Glomerular visceral epithelial cell (primary cell): ENCODE measurements at regions not wholly inside any gene's neighbourhood (a gene's known extent, or its start where the extent isn't known, plus 50 kb on each side); places are given as distances from the start of the nearest gene placed in this dataset.
"Not testable (repeated sequence)": the region's sequence is repeated elsewhere in the genome, so short reads cannot be mapped to it uniquely, and the experiment has no call there.

Experiments
- DNase-seq: peaks from one replicate; pipeline ENCODE4 v3.0.0-alpha.2; 2016; ENCODE audit errors: extremely low spot score

DNA sequence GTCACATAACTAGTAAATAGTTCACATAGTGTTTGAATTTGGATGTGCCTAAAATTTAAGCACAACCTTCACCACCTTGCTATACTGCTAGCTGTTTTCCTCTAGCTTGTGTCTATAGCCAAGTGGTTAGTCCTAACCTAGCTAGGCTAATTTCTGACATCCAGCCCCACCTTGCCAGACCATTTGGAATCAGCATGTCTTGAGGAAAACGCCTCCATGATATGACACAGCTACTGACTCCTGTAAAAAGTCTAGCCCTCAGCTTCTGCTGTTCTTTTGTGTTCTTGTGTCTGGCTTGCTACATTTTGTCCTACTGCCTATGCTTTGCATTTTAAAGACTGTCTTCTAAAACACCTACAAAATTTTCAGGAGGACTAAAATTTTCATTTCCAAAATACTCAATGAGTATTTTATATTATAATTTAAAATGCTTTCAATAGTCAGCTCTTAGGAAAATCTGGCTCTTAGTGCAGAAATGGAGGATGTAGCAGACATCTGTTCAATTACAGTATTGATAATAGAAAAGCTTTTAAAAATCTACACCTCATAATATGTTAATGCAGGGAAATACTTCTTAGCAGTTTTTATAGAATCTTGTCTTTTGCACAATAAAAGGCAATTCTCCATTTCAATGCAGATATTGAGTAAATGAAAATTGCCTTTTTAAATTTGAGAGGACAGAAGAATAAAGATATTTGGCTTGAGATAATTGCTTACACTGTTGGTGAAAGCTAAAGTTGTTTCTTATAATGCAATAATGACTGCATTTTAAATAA is 160.8 kb upstream of the APP start:
- DNase-seq: no peak

DNA sequence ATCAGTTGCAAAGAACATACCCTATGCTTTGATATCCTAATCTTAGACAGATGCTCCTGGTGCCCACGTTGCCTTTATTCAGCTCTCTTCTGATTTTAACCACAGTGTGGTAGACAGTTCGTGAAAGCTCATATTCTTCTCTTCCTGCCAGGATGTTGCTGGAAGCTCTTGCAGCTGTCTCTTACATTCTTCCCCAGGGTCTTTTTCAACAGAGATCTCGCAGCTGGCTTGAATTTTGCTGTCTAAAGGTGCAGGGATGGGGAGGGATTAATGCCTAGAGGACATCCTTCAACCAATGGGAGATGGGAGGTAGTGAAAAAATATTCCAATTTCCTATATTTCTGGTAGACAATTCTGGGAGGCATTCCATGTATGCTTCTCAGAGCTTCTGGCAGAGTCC is 150.0 kb upstream of the APP start:
- no peak for DNase-seq

DNA sequence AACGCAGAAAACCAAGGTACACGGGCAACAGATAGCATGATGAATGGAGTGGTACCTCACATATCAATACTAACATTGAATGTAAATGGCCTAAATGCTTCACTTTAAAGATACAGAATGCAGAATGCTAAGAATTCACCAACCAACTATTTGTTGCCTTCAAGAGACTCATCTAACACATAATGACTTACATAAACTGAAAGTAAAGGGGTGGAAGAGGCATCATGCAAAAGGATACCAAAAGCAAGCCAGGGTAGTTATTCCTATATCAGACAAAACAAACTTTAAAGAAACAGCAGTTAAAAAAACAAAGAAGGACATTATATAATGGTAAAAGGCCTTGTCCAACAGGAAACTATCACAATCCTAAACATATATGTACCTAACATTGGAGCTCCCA is 137.1 kb upstream of the APP start:
- DNase-seq: no peak

DNA sequence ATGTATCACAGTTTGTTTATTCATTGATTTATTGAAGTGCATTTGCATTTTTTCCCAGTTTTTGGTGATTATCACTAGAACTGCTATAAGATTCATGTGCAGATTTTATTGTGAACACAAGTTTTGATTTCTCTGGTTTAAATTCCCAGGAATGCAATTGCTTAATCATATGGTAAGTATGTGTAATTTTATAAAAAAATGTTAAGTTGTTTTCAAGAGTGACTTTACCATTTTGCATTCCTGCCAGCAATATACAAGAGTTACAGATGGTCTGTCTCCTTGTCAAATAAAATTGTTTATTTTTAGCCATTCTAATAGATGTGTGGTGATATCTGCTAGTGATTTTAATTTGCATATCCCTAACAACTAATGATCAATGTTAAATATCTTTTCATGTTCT is 127.3 kb upstream of the APP start:
- no peak for DNase-seq

DNA sequence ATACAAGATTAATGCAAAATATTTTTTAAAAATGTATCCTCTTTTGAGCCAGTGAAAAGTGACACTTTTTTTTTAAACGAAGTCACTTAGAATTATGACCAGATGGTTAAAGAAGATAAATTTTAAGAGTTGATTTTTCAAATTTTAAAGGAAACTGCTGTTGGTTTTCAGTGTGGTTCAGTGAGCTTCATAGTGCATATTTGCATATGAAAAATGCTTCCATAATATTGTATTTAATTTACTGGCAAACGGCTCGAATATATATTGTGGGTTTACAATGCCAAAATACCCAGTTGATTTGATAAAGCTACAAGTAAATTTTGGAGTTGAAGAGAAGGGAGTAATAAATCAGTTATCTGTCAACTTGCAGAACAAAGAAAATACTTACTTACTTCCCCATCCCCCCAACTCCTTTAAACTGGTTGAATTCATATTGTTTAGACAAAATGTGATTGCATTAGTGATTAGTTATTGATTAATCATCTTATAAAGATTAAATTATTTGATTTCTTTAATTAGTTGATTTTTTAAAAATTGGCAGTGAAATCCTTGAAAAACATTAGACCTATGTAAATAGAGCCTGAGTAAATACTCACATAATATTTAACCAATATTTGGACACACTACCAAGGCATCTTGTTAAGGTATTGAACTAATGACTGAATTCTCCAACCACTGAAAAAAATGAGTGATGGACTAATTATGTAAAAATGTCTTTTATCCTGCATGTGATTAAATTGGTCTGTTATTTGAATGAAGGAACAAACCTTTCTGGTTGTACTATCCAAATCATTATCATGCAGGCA is 122.8 kb upstream of the APP start:
- DNase-seq: no peak

DNA sequence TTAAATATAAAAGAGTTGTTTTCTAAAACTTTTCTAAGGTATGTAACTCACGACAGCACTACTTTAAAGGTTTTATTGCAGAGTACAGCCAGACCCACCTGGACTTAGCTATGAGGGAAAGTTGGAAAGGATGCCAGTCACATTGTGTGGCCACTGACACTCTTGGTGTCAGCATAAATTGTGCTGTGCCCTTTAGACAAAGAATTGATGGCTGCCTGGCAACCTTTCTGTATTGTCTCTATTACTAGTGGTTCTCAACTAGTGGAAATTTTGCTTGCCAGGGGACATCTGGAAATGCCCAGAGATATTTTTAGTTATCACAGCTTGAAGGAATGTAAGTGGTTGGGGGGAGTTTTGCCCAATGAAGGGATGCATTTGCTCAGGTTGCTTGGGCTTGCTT is 117.5 kb upstream of the APP start:
- DNase-seq: no peak

DNA sequence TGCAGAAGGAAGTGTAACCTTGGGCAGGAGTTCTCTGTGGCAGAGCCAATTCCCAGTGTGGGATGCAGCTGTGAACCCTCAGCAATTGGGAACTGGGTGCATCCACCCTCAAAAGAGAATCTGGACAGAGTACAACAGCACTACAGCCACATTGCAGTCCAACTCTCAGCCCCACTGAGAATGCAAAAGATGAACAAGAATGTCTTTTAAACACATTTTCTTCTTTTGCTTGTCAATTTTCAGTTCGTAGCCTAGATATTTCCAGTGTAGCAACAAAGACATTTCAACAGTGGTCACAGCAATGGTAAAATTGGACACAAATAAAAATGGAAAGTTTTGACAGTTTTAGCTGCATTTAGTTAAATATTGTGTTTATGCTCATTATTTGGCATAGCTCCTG is 114.0 kb upstream of the APP start:
- no peak for DNase-seq

DNA sequence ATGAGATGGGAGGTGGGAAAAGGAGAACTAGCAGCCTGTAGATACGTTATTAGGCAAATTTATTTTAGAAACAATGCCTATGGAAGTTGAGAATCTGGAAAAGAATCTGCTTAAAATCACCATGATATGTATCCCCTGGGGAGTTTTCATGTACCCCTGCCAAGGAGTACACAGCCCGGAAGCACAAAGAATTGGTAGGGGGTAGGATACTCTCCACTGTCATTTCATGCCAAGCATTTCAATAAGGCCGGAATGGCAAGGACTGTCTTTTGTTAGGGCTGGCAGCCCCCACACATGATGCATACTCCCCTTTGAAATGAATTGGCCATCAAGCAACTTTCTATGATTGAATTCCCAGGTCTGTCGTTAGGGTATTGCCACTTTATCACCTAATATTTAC is 111.5 kb upstream of the APP start:
- no peak for DNase-seq

DNA sequence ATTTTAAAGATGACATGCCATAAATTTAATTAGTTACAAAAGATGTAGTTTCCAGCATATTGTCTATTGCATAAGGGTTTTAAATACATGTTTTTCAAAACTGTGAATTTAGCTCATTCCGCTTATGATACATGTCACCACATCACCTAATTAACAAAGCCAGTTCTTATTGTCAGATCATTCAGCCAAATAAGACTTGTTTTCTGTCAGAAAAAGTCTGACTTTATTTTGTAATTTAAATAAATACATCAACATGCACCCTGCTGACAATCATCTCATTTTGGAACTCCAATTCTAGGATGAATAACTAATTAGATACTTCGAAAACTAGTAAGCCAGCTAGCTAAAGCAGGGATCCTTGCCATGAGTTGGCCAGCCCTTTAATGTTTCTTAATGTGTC is 110.9 kb upstream of the APP start:
- DNase-seq: no peak

DNA sequence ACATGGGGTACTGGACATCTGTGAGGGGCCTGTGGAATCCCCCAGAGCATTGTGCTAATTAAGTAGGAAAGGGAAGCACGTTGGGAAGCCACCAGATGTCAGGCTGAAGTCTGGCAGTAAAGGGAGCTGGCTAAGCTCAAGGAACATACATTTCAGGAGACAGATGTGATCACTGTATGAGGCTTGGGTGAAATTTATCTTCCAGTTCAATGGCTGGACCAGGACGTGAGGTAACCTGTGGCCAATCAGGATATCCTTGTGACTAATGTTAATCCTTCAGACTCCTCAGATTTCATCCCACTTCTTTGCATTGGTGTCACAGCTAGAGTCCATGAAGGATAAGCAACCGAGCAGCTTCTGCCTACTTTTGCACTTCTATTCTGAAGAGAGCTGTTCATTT is 110.2 kb upstream of the APP start:
- DNase-seq: peak; percentile 2

DNA sequence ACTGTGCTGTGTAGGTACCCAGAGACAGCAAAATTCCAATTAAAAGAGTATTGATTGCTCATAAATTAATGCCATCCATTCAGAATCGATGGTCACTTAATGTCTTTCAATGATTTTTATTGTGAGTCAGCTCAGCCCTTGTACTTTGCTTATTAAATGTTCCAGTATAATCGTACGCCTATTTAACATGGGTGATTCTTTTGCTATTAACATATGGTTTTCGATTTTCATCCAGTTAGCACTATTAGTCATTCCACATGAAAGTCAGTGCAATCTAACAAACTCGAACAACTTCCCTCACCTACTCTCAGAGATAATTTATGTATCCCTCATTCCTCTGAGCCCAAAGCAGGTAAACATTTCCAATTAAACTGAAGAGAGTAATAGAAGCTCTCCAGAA is 109.6 kb upstream of the APP start:
- no peak for DNase-seq

DNA sequence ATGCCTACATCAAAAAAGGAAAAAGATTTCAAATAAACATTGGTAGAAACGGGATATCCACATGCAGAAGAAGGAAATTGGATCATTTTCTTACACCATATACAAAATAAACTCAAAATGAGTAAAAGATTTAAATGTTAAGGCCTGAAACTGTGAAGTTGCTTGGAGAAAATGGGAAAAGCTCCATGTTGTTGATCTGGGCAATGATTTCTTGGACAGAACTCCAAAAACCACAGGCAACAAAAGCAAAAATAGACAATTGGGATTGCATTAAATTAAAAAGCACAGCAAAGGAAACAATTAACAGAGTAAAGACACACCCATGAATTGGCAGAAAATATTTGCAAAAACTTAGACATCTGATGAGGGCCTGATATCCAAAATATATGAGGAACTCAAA is 105.2 kb upstream of the APP start:
- DNase-seq: no peak

DNA sequence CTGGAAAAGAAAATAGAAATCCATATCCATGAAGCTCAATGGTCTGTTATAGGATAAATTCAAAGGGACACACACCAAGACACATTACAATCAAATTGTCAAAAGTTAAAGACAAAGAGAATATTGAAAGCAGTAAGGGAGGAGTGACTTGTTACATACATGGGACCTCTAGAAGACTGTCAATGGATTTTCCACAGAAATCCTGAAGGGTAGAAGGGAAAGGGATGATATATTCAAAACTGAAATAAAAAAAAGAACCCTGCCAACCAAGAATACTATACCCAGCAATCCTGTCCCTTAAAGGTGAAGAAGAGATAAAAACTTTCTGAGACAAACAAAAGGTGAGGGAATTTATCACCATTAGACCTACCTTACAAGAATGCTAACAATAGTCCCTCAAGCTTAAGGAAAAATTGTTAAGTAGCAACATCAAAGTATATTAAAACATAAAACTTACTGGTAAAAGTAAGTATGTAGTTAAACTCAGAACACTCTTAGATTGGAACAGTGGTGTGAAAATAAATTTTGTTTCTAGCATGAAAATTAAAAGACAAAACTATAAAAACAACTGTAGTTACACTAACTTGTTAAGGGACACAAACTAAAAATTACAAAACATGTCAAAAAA is 103.2 kb upstream of the APP start:
- DNase-seq: no peak

DNA sequence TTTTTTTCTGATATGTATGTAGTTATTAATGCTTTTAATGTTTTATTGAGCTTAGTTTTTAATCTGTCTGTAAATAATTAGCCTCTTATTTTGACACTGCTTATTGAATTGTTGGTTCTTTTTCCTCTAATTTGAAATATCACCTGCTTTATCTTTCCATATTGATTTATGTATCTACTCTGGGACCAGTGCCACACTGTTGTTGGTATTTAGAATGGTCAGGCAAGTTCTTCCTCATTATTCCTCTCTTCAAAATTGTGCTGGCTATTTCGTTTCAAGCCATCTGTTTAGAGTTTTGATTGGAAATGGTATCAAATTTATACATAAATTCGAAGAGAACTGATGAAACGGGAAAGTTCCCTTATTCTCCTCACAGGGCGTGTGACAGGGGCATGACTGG is 96.8 kb upstream of the APP start:
- no peak for DNase-seq

DNA sequence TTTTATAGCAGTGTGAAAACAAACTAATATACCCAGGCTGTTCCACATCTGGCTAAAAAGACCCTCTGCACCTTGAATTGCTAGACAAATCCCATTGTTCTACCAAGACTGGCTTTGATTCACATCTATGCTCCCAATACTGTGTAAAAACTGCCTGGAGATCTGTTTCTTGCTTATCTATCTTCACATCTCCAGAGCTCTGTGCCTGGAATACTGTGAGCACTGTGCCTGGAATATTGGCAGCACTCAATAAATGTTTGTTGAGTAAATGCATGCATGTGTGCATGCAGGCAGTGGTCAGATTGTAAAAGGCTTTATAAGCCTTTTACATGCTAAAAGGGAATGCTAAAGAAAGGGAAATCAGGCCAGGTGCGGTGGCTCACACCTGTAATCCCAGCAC is 75.5 kb upstream of the APP start:
- no peak for DNase-seq

DNA sequence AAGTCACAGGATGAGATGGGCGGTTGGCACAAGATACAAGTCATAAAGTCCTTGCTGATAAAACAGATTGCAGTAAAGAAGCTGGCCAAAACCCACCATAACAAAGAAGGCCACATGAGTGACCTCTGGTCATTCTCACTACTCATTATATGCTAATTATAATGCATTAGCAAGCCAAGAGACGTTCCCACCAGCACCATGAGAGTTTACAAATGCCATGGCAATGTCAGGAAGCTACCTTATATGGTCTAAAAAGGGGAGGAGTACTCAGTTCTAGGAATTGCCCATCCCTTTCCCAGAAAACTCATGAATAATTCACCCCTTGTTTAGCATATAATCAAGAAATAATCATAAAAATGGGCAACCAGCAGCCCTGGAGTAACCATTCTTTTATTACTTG is 74.9 kb upstream of the APP start:
- DNase-seq: no peak

DNA sequence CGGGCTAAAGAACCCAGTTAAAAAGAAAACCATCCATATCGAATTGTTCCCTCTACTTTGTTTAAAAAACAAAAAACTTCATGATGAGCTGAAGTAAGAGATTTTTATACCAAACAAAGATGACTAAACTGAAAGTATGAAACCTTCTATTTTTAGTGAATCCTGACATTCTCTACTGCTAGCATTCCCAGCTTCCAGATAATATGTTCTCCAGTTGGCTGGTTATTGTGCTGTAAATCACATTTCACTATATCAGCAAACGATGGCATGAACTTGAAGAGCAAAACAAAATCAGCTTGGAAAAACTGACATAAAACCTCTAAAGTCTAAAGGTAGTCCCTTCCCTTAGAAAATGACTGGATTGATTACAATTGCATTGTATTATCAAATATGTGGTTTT is 68.1 kb upstream of the APP start:
- no peak for DNase-seq

DNA sequence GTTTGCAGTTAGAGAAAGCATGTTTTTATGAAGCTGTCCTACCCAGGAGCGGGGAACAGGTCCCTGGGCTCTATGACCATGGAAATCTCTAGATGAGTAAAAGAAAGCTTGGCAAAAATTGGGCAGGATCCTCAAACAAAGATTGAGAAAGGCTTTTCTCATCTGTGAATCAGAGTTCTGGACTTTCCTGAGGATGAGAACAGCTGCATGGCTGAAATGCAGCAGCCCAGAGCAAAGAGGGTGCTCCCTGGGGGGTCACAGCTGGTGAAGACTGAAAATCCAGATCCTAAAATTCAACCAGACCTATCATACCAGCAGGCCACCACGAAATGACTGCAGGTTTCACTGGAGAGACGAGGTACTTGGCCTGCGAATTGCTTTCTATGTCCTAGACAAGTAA is 65.7 kb upstream of the APP start:
- DNase-seq: peak; percentile 17

DNA sequence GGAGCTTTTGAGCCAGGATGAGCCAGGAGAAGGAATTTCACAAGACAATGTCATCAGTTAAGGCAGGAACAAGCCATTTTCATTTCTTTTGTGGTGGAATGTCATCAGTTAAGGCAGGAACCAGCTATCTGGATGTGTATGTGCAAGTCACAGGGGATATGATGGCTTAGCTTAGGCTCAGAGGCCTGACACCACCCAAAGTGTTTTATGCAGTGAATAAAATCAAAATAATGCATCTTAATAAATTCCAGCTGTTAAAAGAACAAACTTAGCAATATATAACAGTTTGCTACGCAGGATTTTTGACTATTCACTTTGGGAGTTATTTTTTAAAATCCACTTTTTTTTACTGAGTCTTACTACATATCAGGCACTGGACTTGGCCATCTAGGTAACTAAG is 62.7 kb upstream of the APP start:
- not testable (repeated sequence) for DNase-seq

DNA sequence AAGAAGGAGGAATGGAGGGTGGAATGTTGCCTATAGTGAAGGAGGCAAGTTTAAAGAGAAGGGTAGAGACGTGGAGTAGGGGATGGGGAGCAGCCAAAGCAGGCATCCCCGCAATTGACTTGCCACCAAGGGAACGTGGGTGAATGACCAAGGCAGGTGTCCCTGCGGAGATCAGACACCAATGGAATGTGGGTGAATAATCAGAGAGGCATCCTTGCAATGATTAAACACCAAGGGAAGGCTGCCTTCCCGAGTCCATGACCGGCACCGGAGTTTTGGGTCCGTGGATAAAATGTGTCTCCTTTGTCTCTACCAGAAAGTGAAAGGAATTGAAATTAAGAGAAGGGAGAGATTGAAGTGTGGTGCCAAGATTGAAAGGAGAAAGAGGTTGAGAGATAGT is 61.9 kb upstream of the APP start:
- DNase-seq: peak; percentile 31

DNA sequence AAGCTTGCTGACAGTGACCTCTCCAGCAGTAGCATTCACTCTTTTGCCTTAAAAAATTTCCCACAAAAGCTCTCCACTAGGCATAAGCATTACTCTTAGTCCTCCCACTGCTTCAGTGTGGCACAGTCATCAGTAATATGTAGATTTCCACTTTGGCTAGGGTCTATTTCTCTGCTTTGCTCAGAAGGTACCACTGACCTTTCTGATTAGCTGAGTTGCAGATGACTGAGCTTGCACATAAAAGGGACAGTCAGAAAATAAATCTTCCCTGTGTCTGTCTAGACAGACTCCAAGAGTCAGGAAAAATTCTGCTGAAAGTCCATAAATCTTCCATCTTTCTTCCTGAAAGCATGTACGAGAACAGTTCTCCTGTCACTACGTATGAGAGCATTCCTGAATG is 56.6 kb upstream of the APP start:
- no peak for DNase-seq

DNA sequence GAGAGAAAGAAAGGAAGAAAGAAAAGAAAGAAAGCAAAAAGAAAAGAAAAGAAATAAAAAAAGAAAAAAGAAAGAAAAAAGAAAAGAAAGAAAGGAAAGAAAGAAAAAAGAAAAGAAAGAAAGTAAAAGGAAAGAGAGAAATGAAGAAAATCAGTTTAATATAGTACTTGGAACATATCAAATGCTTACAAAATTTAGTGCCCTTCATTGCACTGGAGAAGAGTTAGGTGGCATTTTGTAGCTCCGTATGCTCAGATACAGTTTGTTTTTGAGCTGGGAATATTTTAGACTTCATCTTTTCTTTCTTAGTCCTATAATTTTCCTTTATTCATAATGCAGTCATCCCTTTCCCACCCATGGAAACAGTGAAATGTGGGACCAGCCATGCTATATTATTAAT is 56.2 kb upstream of the APP start:
- no peak for DNase-seq

DNA sequence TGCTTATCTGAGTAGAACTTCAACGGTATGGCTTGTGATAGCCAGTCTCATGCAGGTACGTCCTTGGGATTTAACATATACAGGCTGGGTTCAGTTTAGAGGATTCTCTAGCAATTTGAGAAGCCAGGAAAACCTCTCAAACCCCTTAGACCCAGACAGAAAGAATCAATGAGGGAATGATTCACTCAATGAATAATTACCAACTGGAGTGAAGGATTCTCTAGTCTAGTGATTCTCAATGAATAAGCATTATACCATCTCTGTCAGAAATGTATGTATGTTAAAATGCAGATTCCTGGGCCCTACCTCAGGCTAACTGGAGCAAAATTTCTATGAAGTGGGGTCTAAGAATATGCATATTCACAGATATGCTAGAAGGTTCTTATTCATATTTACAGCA is 54.5 kb upstream of the APP start:
- DNase-seq: no peak
